Upper lobe of left lung (tissue), 6 donors: ENCODE measurements at regions not wholly inside any gene's neighbourhood (a gene's known extent, or its start where the extent isn't known, plus 50 kb on each side); places are given as distances from the start of the nearest gene placed in this dataset.
A peak's percentile ranks its signal among the peaks of the same experiment; 100 is the strongest.

Experiments
- ATAC-seq, 2 donors: fragments of 200-7000 bp; cut with Tn5 transposase; one replicate each; pipeline ENCODE4 v1.9.1; 2022; ENCODE audit warnings: mild to moderate bottlenecking in 2 of 2, moderate library complexity in 2 of 2; ENCODE audit not compliant: low FRiP score in 2 of 2
- DNase-seq, 2 donors: peaks; one replicate each; pipeline ENCODE4 v3.0.0-alpha.2; 2019 to 2020
- H3K27ac ChIP-seq, 4 donors: fragments of 200-600 bp; sonication (generic); one replicate each; pipeline ENCODE4 v1.5.1; 2016 to 2019
- H3K27me3 ChIP-seq, 4 donors: fragments of 200-600 bp; sonication (generic); one replicate each; pipeline ENCODE4 v1.5.1; 2017 to 2019
- H3K36me3 ChIP-seq, 4 donors: fragments of 200-600 bp; sonication (generic); one replicate each; pipeline ENCODE4 v1.5.1; 2016 to 2019
- H3K4me1 ChIP-seq, 4 donors: fragments of 200-600 bp; sonication (generic); one replicate each; pipeline ENCODE4 v1.5.1; 2018 to 2019
- H3K4me3 ChIP-seq, 4 donors: fragments of 200-600 bp; sonication (generic); one replicate each; pipeline ENCODE4 v1.5.1; 2017 to 2019; ENCODE audit warnings: mild to moderate bottlenecking in 2 of 4, moderate library complexity in 1 of 4
- H3K9me3 ChIP-seq, 4 donors: fragments of 200-600 bp; sonication (generic); one replicate each; pipeline ENCODE4 v1.5.1; 2018 to 2019
- EP300 ChIP-seq, 4 donors: sonication (generic); formaldehyde crosslinking; IDR thresholded peaks; one replicate each; pipeline ENCODE4 v1.5.1; 2017; ENCODE audit warnings: antibody characterized with exemption in 4 of 4, control low read depth in 2 of 4
- POLR2A ChIP-seq, 4 donors: fragments of 450-650 bp; IDR thresholded peaks; one replicate each; pipeline ENCODE4 v1.5.1; 2016 to 2017; ENCODE audit warnings: antibody characterized with exemption in 4 of 4, mild to moderate bottlenecking in 2 of 4
- POLR2AphosphoS5 ChIP-seq, 2 donors: sonication (generic); formaldehyde crosslinking; IDR thresholded peaks; one replicate each; pipeline ENCODE4 v1.5.1; 2017; ENCODE audit warnings: antibody characterized with exemption in 2 of 2
- WGBS, 2 donors: methylation state at CpG; one replicate each; pipeline ENCODE4 v1.1.5; 2017 to 2018; 5-methylcytosine and 5-hydroxymethylcytosine counted together
- TF ChIP-seq, protein P1 (sequence below), 6 experiments: fragments of 450-650 bp in 4 of 6; fragments of 200-600 bp in 2 of 6; sonication (generic) in 2 of 6; IDR thresholded peaks; one replicate each; pipeline ENCODE4 v1.5.1; 2016 to 2019; ENCODE audit warnings: antibody characterized with exemption in 6 of 6
- donor health status: DM: no; HTN: no; CAD: no; lungs with moderate emphysema.
- donor health status: DM: no; HTN: yes; CAD: no; lungs with severe emphysema.

DNA sequence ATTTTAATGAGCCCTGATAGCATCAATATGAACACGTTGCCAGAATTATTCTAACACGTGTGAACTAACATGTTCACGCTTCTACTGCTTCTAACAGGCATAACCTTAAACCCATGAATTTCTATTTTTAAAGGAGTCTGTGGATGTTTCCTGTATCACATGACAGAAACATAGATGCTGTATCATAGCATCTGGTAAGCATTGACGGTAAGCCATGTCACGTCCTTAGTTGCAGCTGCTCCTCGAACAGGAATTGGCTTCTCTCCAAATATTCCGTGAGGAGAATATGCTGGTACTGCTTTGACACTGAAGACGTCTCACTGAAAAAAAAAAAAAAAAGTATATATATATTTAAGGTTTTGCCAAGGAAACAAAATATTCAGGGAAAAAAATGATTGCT is 105.1 kb upstream of the MXRA5 start:
- peaks cover 0 to 3% (median 0%) of the 10 kb centered on the region in 4 donors for H3K4me1 ChIP-seq
- no peaks in the 10 kb centered on the region for H3K9me3 ChIP-seq
- no peaks in the 10 kb centered on the region for H3K36me3 ChIP-seq
- WGBS, 2 donors = 59 to 64% methylated on average over 8 of the region's 8 CpGs
- ATAC-seq = no peak
- no peak overlapping the region for H3K4me3 ChIP-seq
- no peak for TF ChIP-seq POLR2AphosphoS5 (IDR thresholded peaks at IDR 0.05)
- TF ChIP-seq, protein P1, sequence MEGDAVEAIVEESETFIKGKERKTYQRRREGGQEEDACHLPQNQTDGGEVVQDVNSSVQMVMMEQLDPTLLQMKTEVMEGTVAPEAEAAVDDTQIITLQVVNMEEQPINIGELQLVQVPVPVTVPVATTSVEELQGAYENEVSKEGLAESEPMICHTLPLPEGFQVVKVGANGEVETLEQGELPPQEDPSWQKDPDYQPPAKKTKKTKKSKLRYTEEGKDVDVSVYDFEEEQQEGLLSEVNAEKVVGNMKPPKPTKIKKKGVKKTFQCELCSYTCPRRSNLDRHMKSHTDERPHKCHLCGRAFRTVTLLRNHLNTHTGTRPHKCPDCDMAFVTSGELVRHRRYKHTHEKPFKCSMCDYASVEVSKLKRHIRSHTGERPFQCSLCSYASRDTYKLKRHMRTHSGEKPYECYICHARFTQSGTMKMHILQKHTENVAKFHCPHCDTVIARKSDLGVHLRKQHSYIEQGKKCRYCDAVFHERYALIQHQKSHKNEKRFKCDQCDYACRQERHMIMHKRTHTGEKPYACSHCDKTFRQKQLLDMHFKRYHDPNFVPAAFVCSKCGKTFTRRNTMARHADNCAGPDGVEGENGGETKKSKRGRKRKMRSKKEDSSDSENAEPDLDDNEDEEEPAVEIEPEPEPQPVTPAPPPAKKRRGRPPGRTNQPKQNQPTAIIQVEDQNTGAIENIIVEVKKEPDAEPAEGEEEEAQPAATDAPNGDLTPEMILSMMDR (IDR thresholded peaks at IDR 0.05) = no peak
- no peak for TF ChIP-seq EP300 (IDR thresholded peaks at IDR 0.05)
- TF ChIP-seq POLR2A (IDR thresholded peaks at IDR 0.05) = no peak
- DNase-seq = no peak
- H3K27me3 ChIP-seq = no peaks in the 10 kb centered on the region
- H3K27ac ChIP-seq = no peak overlapping the region

DNA sequence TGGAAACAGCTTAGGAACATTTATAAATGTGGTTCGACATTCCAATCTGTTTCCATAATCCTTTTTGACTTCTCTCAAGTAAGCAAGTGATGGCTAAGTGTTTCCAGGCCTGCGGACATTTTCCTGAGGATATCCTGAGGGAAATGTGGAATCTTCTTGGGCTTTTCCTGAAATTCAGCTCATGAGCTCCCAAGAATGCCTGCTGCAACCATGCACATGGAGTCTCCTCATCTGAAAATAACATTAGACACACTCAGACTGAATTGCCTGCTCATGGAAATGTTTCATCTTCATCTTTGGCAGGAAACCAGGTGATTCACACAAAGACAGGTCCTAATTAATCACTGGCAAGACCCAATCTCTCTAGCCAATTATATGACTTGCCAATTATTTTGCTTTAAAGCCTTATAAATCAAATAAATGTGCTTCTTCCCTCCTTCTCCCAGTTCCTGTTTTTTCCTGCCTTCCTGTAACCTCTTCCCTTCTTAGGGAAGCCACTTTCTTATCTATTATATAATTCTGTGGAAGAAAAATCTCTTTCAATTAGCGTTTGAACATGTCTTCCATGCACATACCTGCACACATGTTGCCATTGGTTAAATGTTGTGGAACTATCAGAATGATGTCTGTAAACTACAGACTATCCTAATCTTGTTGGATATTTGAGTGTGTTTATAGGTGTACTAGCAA is 104.6 kb upstream of the MXRA5 start:
- Histone ChIP-seq H3K4me1 (peaks cover 0 to 3% (median 0%) of the 10 kb centered on the region in 4 donors), H3K27ac (no peak overlapping the region), H3K9me3 (no peaks in the 10 kb centered on the region), H3K4me3 (no peak overlapping the region), H3K27me3 (no peaks in the 10 kb centered on the region), H3K36me3 (no peaks in the 10 kb centered on the region)
- 45 to 52% methylated on average over 3 of the region's 3 CpGs for WGBS, 2 donors
- DNase-seq (no peak), ATAC-seq (peak in 1 of 2 donors; percentile 74)
- TF ChIP-seq, protein P1 (IDR thresholded peaks at IDR 0.05) = no peak
- TF ChIP-seq POLR2AphosphoS5 (IDR thresholded peaks at IDR 0.05) (no peak), EP300 (IDR thresholded peaks at IDR 0.05) (no peak), POLR2A (IDR thresholded peaks at IDR 0.05) (no peak)

DNA sequence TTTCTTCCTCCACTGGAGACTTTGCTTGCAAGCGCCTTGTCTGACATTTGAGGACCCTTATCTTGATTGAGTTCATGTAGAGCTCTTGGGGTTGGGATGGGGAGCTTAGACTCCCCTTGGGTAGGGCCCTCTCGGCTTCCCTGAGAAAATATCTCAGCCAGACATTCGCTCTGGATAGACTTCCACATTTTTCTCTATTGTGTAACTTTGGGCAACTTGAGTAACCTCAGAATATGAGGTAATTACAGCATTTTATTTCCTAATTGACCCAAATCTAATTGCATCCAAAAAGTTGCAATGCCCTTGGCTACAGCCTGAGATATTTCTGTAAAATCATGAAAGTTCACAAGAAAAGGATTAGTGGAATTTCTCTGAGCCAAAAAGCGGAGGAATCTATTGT is 102.8 kb upstream of the MXRA5 start:
- H3K27me3 ChIP-seq = no peaks in the 10 kb centered on the region
- H3K4me3 ChIP-seq = no peak overlapping the region
- H3K27ac ChIP-seq = no peak overlapping the region
- no peak for DNase-seq
- H3K4me1 ChIP-seq = peaks cover 0 to 3% (median 0%) of the 10 kb centered on the region in 4 donors
- WGBS, 2 donors = 42 to 43% methylated on average over 4 of the region's 4 CpGs
- H3K9me3 ChIP-seq = no peaks in the 10 kb centered on the region
- TF ChIP-seq, protein P1 (IDR thresholded peaks at IDR 0.05) = no peak
- no peak for TF ChIP-seq EP300 (IDR thresholded peaks at IDR 0.05)
- peak in 1 of 2 donors; percentile 69 for ATAC-seq
- no peaks in the 10 kb centered on the region for H3K36me3 ChIP-seq

DNA sequence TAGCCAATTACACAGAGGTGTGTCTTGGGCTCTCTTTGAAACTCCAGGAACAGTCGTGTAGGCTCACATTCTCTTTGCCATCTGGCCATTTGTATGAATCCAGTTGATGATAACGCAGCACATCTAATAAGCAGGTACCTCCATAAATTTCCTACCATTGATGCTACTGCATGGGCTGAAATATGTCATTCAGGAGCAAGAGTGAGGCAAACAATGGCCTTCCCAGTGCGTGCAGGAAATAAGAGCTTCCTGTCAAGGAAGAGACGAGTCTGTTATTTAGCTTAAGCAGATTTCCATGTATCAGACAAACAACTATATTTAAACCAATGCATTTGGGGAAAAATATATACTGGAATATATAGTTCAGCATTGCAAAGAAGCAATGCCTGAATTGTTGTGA is 102.1 kb upstream of the MXRA5 start:
- WGBS, 2 donors = 47 to 70% methylated on average over 4 of the region's 4 CpGs
- Histone ChIP-seq H3K27ac (no peak overlapping the region), H3K4me3 (no peak overlapping the region), H3K36me3 (no peaks in the 10 kb centered on the region), H3K4me1 (peaks cover 0 to 3% (median 0%) of the 10 kb centered on the region in 4 donors), H3K9me3 (no peaks in the 10 kb centered on the region), H3K27me3 (no peaks in the 10 kb centered on the region)
- TF ChIP-seq, protein P1 (IDR thresholded peaks at IDR 0.05) = no peak
- no peak for TF ChIP-seq POLR2A (IDR thresholded peaks at IDR 0.05)
- TF ChIP-seq EP300 (IDR thresholded peaks at IDR 0.05) = no peak
- no peak for TF ChIP-seq POLR2AphosphoS5 (IDR thresholded peaks at IDR 0.05)
- ATAC-seq = no peak
- DNase-seq = no peak
